Keratinocyte (primary cell): ENCODE measurements at regions not wholly inside any gene's neighbourhood (a gene's known extent, or its start where the extent isn't known, plus 50 kb on each side); places are given as distances from the start of the nearest gene placed in this dataset.

Experiments
- DNase-seq: peaks from one replicate; pipeline ENCODE4 v3.0.0-alpha.2; 2011; ENCODE audit warnings: low read depth, missing footprints, low spot score
- FAIRE-seq: peaks from 2 replicates; lab custom pipeline; 2011; peaks lifted over from hg19 to GRCh38; lab: Jason Lieb, UNC
- H2AFZ ChIP-seq: 2 replicates; pipeline ENCODE4 v1.6.0; 2012; ENCODE audit warnings: low read length, control low read depth, inconsistent platforms; ENCODE audit not compliant: control insufficient read depth
- H3K27ac ChIP-seq: 2 replicates; pipeline ENCODE4 v1.5.1; 2011; ENCODE audit warnings: low read length; ENCODE audit not compliant: control insufficient read depth, insufficient read depth
- H3K27me3 ChIP-seq: 3 replicates; pipeline ENCODE4 v1.6.0; 2011; ENCODE audit warnings: low read length; ENCODE audit not compliant: control insufficient read depth, insufficient read depth; ENCODE audit errors: extremely low read depth
- H3K36me3 ChIP-seq, 2 experiments: 2 replicates in 1 of 2; 3 replicates in 1 of 2; pipeline ENCODE4 v1.5.1; 2011; ENCODE audit warnings: low read length in 2 of 2, mild to moderate bottlenecking in 1 of 2; ENCODE audit not compliant: control insufficient read depth in 2 of 2, insufficient read depth in 2 of 2; ENCODE audit errors: extremely low read depth in 1 of 2
- H3K4me1 ChIP-seq: 3 replicates; pipeline ENCODE4 v1.5.1; 2011; ENCODE audit warnings: low read length; ENCODE audit not compliant: control insufficient read depth, insufficient read depth; ENCODE audit errors: extremely low read depth
- H3K4me2 ChIP-seq: 3 replicates; pipeline ENCODE4 v1.6.0; 2011; ENCODE audit warnings: low read depth, low read length; ENCODE audit not compliant: control insufficient read depth, insufficient read depth; ENCODE audit errors: extremely low read depth
- H3K4me3 ChIP-seq, 3 experiments: fragments of 200-600 bp in 1 of 3; sonication (generic) in 1 of 3; 2 replicates in 2 of 3; 3 replicates in 1 of 3; pipeline ENCODE4 v1.5.1; 2011 to 2016; ENCODE audit warnings: low read length in 3 of 3, mild to moderate bottlenecking in 3 of 3, control low read depth in 2 of 3, inconsistent platforms in 1 of 3, low read depth in 1 of 3, mixed read lengths in 1 of 3, mixed run types in 1 of 3, moderate library complexity in 1 of 3; ENCODE audit not compliant: control insufficient read depth in 2 of 3, insufficient read depth in 2 of 3; ENCODE audit errors: extremely low read depth in 1 of 3
- H3K79me2 ChIP-seq: 2 replicates; pipeline ENCODE4 v1.6.0; 2012; ENCODE audit warnings: low read length; ENCODE audit not compliant: control insufficient read depth, insufficient read depth
- H3K9ac ChIP-seq: 3 replicates; pipeline ENCODE4 v1.6.0; 2011; ENCODE audit warnings: low read length; ENCODE audit not compliant: control insufficient read depth, insufficient read depth; ENCODE audit errors: extremely low read depth
- H3K9me1 ChIP-seq: 3 replicates; pipeline ENCODE4 v1.6.0; 2011; ENCODE audit warnings: low read length; ENCODE audit not compliant: control insufficient read depth, insufficient read depth; ENCODE audit errors: extremely low read depth
- H3K9me3 ChIP-seq: 2 replicates; pipeline ENCODE4 v1.5.1; 2012; ENCODE audit warnings: low read depth, low read length; ENCODE audit not compliant: control insufficient read depth
- H4K20me1 ChIP-seq: 3 replicates; pipeline ENCODE4 v1.6.0; 2011; ENCODE audit warnings: low read length; ENCODE audit not compliant: control insufficient read depth, insufficient read depth; ENCODE audit errors: extremely low read depth
- CTCF ChIP-seq, 3 experiments: IDR thresholded peaks in 1 of 3; conservative IDR thresholded peaks in 1 of 3; optimal IDR thresholded peaks in 1 of 3; 2 replicates in 2 of 3; 3 replicates in 1 of 3; pipeline versions ENCODE3 to v1.5.1; 2011; ENCODE audit warnings: low read length in 3 of 3, mild to moderate bottlenecking in 3 of 3, moderate library complexity in 2 of 3, control low read depth in 1 of 3, inconsistent platforms in 1 of 3; ENCODE audit not compliant: insufficient read depth in 2 of 3; ENCODE audit errors: extremely low read depth in 1 of 3
- EZH2 ChIP-seq: IDR thresholded peaks from one replicate; pipeline ENCODE4 v1.6.1; 2012; ENCODE audit warnings: inconsistent platforms, mild to moderate bottlenecking, low read length, moderate library complexity
- dilution Hi-C: fragments of 300-500 bp; cut with MboI; formaldehyde crosslinking; loops from one replicate; pipeline ENCODE4 v1.7.0; 2020; ENCODE audit warnings: low sequenced_read_pairs; ENCODE audit not compliant: extremely low pct_ligation_motif_present

- no peak overlapping the region for H3K4me3 ChIP-seq
- no peaks in the 10 kb centered on the region for H3K27me3 ChIP-seq
- no peak for FAIRE-seq
- no peak for DNase-seq
- no peaks in the 10 kb centered on the region for H4K20me1 ChIP-seq
- H3K4me1 ChIP-seq: no peaks in the 10 kb centered on the region
- no peaks in the 10 kb centered on the region for H3K36me3 ChIP-seq
- no peak overlapping the region for H2AFZ ChIP-seq
- no peak overlapping the region for H3K9ac ChIP-seq
- no peaks in the 10 kb centered on the region for H3K9me1 ChIP-seq
- H3K9me3 ChIP-seq: peaks cover 3% of the 10 kb centered on the region
- no peak overlapping the region for H3K4me2 ChIP-seq
- no peak overlapping the region for H3K27ac ChIP-seq
- TF ChIP-seq EZH2 (no peak), CTCF (optimal IDR thresholded peaks at IDR 0.05 in 1 of 3, IDR thresholded peaks at IDR 0.05 in 1 of 3, conservative IDR thresholded peaks at IDR 0.05 in 1 of 3; ENCODE audit: extremely low read depth in 1 of 3, insufficient read depth in 2 of 3, low read length in 3 of 3) (no peak)
- dilution Hi-C loops: no loop called here
- no peaks in the 10 kb centered on the region for H3K79me2 ChIP-seq
These were observed 152.4 kb upstream of the KIT start for GRCh38 chr4:54505362-54505761.

DNA sequence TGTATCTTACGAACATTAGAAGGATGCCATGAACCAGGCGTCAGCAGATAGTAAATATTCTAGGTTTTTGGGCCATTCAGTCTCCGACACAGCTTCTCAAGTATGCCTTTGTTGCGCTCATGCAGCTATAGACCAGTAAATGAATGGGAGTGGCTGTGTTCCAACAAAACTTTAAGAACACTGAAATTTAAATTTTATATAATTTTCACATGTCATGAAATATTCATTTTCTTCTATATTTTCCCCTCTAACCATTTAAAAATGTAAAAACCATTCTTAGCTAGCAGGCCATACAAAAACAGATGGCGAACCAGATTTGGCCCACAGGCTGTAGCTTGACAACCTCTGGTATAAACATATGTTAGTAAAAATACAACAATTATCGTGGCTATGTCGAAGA is 151.8 kb upstream of the KIT start:
- Histone ChIP-seq H3K79me2 (no peaks in the 10 kb centered on the region), H3K9me1 (no peaks in the 10 kb centered on the region), H3K9ac (no peak overlapping the region), H3K27ac (no peak overlapping the region), H3K4me1 (no peaks in the 10 kb centered on the region), H4K20me1 (no peaks in the 10 kb centered on the region), H2AFZ (no peak overlapping the region), H3K4me3 (no peak overlapping the region), H3K9me3 (peaks cover 3% of the 10 kb centered on the region), H3K27me3 (no peaks in the 10 kb centered on the region), H3K36me3 (no peaks in the 10 kb centered on the region), H3K4me2 (no peak overlapping the region)
- DNase-seq (no peak), FAIRE-seq (no peak)
- TF ChIP-seq CTCF (optimal IDR thresholded peaks at IDR 0.05 in 1 of 3, IDR thresholded peaks at IDR 0.05 in 1 of 3, conservative IDR thresholded peaks at IDR 0.05 in 1 of 3; ENCODE audit: extremely low read depth in 1 of 3, insufficient read depth in 2 of 3, low read length in 3 of 3) (no peak), EZH2 (no peak)
- dilution Hi-C loops: no loop called here
